ENCODE measurements at regions not wholly inside any gene's neighbourhood (a gene's known extent, or its start where the extent isn't known, plus 50 kb on each side); places are given as distances from the start of the nearest gene placed in this dataset.
"Not testable (repeated sequence)": the region's sequence is repeated elsewhere in the genome, so short reads cannot be mapped to it uniquely, and the experiment has no call there.

DNA sequence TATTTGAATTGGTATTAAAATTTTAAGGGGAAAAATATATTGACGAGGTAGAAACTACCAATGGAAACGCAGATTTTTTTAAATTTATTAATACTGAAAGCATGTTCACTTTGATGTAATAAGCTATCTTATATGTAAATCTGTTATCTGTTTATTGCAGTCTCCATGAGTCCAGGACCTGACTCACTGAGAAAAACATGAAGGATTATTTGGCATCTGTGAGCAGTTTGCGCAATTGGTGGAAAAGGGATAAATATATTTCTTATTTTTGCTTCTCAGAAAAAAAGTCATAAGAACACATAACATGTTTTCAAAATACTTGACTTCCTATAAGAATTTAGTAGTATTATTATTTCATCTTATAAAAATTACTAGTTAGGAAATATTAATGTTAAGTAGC is 561.4 kb downstream of the ADCYAP1 start:
- no peak for DNase-seq (ENCODE audit: extremely low read depth, low read depth, low spot score)

DNA sequence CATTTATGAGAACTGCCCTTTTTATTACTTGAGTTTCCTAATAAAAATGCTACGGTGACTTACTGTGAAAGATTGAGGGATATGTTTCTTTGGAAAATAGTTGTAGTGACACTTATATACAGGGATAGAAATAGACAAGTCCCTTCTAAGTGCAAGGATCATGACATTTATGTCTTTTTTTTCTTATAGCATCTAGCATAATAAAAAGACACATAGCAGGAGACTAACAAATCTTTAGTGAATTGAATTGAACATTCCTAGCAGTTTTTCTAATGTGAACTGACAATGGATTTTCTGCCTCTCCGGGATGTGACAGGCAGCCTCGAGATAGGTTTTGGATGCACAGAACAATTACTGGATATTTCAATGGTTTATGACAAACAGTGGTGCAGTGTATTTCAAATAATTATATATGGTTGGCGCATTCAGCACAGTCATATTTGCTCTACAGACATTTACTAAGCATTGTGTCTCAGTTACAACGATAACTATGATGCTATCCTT is 562.8 kb downstream of the ADCYAP1 start:
- DNase-seq (ENCODE audit: extremely low read depth, low read depth, low spot score), result no peak

DNA sequence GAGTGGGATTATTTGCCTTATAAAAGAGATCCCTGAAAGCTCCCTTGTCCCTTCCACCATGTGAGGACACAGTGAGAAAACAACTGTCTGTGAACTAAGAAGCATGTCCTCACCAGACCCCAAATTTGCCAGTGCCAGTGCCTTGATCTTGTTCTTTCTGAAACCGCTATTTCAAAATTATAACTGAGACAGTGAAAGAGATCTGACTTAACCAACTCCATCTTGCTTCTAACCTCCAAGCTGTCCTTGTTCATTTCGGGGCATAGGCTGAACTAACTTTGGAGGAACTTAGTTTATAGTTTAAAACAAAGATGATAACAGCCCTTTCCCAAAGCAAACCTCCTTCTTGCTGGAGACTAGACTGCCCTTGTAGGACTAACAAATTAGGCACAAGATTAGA is 563.9 kb downstream of the ADCYAP1 start:
- DNase-seq (ENCODE audit: extremely low read depth, low read depth, low spot score), result no peak

DNA sequence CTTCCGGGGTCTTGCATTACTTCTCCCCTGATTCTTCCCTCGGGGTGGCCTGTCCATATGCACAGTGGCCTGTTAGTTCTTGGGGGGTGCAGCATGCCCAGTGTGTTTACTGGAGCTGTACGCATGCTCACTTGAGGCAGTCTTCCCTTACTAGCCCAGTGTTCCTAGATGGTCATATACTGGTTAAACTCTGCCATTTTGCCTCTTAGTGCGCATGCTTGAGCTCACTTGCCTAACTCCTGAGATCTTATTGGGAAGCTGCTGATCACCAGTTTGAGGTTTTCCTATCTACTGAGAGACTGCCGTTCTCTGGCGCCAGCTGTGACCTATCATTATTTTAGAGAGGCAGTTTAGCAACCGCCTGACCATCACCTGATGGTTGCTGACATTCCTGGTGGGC is 571.2 kb downstream of the ADCYAP1 start:
- DNase-seq (ENCODE audit: extremely low read depth, low read depth, low spot score), result no peak

DNA sequence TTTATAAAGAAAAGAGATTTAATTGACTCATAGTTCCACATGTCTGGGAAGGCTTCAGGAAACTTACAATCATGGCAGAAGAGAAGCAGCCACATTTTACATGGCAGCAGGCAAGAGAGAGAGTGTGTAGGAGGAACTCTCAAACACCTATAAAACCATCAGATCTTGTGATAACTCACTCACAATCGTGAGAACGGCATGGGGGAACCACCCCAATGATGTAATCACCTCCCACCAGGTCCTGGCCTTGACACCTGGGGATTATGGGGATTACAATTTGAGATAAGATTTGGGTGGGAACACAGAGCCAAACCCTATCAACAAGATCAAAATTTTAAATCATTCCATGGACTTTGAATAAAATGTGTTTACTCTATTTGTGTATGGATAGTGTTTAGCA is 575.6 kb downstream of the ADCYAP1 start:
- no peak for DNase-seq (ENCODE audit: extremely low read depth, low read depth, low spot score)

DNA sequence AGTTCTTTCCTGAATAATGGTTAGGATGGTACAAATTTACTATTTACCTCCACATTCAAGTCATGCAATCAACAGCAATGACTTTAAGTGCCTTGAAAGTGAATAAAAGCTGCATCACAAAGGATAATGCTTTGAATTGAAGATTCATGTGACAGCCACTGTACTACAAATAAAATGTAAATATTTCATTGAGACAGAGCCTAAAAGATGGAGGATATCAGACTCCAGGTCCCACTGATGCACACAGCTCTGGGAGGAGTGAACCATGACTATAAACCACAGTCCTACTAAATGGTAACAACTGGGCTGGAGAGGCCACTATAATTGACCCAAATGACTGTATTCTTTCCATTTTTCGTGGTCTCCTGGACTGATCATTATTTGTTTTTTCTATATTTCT is 576.9 kb downstream of the ADCYAP1 start:
- DNase-seq (ENCODE audit: extremely low read depth, low read depth, low spot score), result no peak

DNA sequence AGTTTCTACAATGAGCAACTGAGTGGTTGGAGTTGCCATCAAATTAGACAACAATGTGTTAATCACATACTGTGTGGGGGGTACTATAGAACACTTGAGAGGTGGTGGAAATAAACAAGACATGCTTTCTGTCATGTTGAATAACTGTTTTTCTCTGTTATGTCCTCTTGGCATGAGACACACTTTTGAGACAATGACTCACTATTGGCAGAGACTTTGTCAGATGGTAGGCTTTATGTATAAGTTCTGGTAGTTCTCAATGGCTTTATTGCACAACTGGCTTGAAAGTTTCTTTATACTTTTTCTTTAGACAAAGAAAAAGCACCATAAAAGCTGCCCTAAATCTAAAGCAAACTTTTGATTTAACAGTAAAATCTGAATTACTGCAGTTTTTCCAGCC is 578.7 kb downstream of the ADCYAP1 start:
- no peak for DNase-seq (ENCODE audit: extremely low read depth, low read depth, low spot score)

DNA sequence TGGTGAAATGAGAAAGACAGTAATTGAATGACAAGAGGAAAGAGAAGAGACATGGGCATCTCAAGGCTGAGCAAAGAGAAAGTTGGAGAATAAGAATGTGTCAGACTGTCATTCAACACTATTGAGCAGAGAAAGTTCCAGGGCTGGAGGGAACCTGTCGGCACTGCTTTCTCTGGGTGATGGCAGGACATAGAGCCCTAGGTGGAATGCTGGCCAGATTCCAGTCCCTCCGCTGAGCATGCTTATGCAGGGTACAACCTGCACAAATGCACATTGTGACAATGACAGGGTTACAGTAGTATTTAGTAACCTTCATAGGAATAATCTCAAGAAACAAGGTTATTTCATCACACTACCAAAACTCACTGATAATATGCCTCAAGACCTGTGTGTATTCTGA is 582.8 kb downstream of the ADCYAP1 start:
- no peak for DNase-seq (ENCODE audit: extremely low read depth, low read depth, low spot score)

DNA sequence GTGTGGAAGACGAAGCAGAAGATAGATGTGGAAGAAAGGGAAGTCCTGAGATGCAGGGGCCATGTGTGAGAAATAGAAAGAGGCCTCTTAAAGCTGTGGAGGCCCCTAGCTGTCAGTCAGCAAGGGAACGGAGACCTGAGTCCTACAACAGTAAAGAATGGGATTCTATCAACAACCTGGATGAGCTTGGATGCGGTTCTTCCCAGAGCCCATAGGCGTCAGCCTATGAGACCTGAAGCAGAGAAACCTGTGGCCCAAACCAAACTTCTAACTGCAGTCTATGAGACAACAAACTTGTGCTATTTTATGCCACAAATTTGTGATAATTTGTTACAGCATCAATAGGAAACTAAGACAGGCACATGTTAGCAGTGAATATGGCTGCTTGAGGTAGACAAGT is 583.7 kb downstream of the ADCYAP1 start:
- no peak for DNase-seq (ENCODE audit: extremely low read depth, low read depth, low spot score)

DNA sequence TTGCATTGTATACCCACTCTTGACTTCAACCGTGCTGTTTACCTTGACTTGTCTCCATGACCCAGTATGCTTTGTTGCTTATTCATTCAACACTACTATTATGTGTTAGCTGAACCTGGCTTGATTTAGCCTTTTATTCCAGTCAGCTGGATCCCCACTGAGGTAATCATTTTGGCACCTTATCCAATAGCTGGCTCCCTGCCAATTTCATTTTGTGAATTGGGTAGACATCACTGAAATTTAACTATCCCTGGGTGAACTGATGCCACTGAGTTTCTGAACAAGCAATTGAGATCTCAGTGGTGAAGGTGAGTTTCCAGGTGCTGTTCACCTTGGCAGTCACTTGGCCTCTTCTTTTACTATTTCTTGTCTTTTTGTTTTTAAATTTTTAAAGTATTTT is 584.3 kb downstream of the ADCYAP1 start:
- no peak for DNase-seq (ENCODE audit: extremely low read depth, low read depth, low spot score)

DNA sequence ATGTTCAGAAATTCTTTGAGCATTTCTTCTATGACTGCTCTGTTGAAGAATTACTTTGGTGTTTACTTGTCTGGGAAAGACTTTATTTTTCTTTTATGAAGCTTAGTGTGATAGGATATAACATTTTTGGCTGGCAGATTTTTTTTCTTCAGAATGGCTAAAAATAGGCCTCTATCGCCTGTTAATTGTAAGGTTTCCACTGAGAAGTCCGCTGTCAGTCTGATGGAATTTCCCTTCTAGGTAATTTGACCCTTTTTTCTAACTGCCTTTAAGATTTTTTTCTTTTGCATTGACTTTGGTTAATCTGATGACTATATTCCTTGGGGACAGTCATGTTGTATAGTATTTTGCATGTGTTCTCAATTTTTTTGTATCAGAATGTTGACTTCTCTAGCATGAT is 590.7 kb downstream of the ADCYAP1 start:
- DNase-seq (ENCODE audit: extremely low read depth, low read depth, low spot score), result no peak

DNA sequence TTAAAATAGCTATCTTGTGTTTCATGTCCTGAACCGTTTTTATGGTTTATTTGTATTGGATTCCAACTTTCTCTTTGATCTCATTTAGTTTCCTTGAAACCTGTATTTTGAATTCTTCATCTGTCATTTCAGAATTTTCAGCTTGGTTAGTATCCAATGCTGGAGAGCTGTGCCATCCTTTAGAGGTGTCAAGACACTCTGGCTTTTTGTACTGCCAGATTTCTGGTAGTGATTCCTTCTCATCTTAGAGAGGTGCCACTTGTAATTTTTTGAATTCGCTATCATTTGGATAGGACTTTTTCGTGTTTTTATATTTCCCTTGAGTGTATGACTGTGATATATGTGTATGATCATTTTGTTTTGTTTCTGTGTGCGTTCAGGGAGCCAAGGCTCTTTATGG is 591.4 kb downstream of the ADCYAP1 start:
- DNase-seq (ENCODE audit: extremely low read depth, low read depth, low spot score), result no peak

DNA sequence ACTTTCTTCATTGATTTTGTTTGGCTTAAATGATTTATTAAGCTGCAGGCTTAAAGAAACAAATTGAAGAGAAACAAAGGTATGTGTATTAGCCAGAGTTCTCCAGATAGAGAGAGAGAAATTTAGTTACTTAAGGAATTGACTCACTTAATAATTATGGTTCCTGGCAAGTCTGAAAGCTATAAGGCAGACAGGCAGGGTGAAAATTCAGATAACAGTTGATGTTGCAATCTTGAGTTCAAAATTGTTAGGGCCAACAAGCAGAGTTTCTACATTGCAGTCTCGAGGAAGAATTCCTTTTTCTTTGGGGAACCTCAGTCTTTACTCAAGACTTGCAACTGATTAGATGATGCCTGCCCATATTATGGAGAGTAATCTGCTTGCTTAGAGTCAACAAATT is 593.5 kb downstream of the ADCYAP1 start:
- DNase-seq (ENCODE audit: extremely low read depth, low read depth, low spot score), result no peak

DNA sequence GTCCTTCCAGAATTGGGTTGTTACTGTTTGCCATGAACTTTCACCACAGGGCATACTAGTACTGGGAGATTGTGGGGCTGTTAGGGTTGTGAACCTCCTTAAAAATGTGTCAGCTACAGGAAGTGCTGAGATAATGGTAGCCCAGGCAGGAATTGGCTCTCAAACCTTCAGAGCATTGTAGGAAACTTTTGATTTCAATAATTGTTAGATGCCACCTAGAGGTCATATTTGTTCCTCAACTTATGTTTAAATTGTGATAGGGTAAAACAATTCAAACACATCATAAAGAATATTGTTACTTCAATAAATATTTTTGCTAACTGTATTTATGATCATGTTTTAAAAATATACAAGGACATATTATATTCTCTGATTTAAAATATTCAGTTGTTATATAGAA is 594.6 kb downstream of the ADCYAP1 start:
- DNase-seq (ENCODE audit: extremely low read depth, low read depth, low spot score), result no peak

DNA sequence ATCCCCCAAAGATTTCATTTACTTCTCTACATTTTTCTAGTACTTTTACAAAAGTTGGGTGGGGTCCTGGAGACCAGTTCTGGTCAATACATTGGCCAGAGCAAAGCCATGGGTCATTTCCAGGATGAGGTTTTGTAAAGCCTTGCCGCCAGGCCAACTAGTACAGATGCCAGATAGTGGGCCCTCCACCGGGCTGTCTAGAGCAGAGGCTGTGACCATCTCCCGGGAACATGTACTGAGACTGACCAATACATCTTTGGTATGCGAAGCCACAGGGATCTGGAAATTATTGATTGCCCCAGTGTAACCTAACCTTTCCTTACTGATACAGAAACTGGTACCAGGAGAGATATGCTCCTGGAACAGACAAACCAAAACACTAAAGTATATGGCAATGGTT is 599.2 kb downstream of the ADCYAP1 start:
- DNase-seq (ENCODE audit: extremely low read depth, low read depth, low spot score), result no peak

DNA sequence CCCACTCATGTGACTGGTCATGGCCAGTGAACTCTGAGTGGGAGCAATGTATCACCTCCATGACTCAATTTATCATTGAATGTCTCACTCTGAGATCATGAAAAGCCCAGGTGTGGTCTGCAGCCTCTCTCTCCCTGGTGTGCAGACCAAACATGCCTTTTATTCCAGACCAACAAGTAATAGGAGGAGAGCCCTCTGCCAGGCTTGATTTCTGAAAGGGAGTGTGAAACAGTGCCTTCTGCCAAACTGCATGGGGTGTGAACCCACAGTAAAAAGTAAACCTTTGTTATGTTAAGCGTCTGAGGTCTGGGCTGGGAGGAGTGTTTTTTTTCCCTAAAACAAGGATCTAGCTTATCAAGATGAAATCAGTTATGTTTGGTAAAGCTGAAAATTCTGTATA is 601.2 kb downstream of the ADCYAP1 start:
- DNase-seq (ENCODE audit: extremely low read depth, low read depth, low spot score), result no peak

DNA sequence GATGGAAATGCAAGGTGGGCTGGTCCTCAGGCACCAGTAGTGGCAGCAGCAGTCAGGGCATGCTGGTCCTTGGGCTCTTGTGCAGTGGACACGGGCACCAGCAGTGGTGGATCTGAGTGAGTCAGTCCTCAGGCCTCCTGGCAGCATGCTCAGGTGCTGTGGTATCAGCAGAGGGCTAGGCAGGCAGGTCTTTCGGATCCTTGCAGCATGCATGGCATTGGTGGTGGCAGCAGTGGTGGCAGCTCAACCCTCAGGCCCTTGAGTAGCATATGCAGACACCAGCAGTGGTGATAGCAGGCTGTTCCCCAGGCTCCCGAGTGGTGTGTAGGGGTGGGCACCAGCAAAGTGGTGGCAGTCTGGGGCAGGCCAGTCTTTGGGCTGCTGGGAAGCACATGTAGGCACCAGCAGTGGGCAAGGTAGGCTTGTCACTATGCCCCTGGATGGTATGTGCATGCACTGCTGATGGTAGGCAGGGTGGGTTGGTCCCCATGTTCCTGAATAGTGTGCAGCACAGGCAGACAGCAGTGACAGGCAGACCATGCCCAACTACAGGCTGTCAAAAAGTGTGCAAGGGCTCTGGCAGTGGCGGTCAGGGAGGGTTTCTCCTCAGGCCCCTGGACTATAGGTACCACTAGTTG is 606.0 kb downstream of the ADCYAP1 start:
- no peak for DNase-seq (ENCODE audit: extremely low read depth, low read depth, low spot score)

DNA sequence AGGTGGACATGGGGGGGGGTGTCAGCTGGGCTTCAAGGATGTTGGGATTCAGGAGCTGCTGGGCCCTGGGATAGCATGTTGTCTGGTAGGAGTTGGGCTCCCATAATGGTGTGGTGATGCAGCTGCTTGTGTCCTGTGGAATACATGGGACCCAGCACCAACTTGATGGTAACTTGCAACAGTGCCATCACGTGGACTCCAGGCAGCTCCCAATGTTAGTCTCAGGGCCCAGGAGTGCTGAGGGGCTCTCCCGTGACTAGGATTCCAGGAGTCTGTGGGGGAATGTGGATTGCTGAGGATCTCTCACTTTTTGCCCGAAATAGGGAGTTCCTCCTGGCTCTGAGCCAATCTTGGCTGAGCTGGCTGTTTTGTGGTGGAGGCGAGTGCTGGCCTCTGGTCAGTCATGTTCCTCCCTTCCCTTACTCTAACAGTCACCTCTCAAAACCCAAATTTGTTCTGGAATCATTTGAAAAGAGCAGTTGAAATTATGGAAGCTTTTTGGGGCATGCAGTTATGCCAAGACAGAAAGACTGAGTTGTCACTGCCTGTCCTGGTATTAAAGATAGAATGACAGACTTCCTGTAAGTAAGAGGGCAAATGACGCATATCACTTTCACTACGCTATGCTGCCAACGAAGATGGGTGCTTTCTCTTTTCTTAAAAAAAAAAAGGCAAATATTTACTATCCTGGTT is 607.1 kb downstream of the ADCYAP1 start:
- DNase-seq (ENCODE audit: extremely low read depth, low read depth, low spot score), result no peak

DNA sequence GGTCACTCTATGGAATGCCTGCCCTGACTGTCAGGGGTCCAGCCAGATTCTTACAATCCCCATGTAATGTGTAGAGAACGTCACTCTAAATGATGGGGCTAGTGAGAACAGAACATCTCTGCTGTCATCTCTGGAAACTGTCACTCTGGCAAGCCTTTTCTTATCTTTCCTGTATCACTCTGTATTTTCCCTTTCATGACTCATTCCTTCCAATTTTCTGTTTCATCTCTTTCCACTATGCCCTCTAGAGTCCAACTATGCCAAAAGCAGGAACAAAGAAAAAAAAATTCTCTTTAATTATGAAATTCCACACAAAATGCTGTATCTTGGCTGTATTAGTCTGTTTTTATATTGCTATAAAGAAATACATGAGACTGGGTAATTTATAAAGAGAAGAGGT is 608.8 kb downstream of the ADCYAP1 start:
- no peak for DNase-seq (ENCODE audit: extremely low read depth, low read depth, low spot score)

DNA sequence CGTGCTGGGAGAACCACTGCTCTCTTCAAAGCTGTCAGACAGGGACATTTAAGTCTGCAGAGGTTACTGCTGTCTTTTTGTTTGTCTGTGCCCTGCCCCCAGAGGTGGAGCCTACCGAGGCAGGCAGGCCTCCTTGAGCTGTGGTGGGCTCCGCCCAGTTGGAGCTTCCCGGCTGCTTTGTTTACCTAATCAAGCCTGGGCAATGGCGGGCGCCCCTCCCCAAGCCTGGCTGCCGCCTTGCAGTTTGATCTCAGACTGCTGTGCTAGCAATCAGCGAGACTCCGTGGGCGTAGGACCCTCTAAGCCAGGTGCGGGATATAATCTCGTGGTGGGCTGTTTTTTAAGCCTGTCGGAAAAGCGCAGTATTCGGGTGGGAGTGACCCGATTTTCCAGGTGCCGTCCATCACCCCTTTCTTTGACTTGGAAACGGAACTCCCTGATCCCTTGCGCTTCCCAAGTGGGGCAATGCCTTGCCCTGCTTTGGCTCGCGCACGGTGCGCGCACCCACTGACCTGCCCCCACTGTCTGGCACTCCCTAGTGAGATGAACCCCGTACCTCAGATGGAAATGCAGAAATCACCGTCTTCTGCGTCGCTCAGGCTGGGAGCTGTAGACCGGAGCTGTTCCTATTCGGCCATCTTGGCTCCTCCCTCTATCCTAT is 617.0 kb downstream of the ADCYAP1 start:
- not testable (repeated sequence) for DNase-seq (ENCODE audit: extremely low read depth, low read depth, low spot score)

DNA sequence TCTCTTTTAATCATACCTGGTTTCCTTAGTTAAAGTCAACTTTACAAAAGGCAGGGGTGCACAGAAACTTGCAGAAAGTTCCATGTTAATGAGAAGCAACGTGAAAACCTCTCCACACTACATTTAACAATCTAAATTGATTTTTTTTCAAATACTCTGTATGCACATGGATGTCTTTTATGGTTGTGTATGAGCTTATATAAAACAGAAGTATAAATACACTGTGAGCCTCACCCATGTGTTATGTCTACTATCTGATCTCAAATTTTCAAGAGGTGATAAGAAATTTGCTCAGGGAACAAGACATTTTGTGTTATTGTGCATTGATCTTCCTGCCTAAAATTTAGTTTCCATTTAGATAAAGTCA is 617.6 kb downstream of the ADCYAP1 start:
- no peak for DNase-seq (ENCODE audit: extremely low read depth, low read depth, low spot score)

DNA sequence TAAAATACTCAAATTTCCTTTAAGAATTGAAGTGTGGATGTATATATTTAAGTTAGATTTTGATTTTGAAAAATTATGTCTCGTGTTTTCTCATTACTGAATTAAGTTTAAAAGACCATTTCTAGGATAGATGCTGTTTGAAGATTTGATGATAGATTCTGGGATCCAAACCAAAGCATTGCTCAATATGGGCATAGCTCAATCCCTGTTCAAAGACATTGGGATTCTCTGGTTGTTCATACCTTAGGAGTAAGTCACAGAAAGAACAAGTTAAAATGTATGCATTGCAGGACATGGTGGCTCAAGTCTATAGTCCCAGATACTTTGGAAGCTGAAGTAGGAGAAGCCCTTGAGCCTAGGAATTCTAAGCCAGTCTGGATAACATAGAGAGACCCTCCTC is 622.3 kb downstream of the ADCYAP1 start:
- DNase-seq (ENCODE audit: extremely low read depth, low read depth, low spot score), result no peak
